ENCODE measurements at regions not wholly inside any gene's neighbourhood (a gene's known extent, or its start where the extent isn't known, plus 50 kb on each side); places are given as distances from the start of the nearest gene placed in this dataset.
A peak's percentile ranks its signal among the peaks of the same experiment; 100 is the strongest.

GRCh38 chr2:18831916-18832510, 242.6 kb upstream of the NT5C1B start (continued):
- TF ChIP-seq RNF219 (CRISPR knock-in tag; IDR thresholded peaks at IDR 0.05): no peak

- Histone ChIP-seq H3K27ac (ENCODE audit: extremely low read length, insufficient read depth, low read length) (no peak overlapping the region), H3K36me3 (replicated peaks in 1 of 2; ENCODE audit: control insufficient read depth in 1 of 2, insufficient read depth in 2 of 2, low read length in 2 of 2) (no peaks in the 10 kb centered on the region), H3K9me3 (ENCODE audit: low read length) (no peaks in the 10 kb centered on the region), H4K20me1 (ENCODE audit: insufficient read depth, low read length) (no peaks in the 10 kb centered on the region), H3K4me3 (replicated peaks in 1 of 3; ENCODE audit: insufficient read depth in 1 of 3, low read depth in 2 of 3, low read length in 3 of 3) (no peak overlapping the region), H3K9ac (ENCODE audit: insufficient read depth, low read depth, low read length) (no peak overlapping the region), H3K4me2 (ENCODE audit: low read depth, low read length) (peak overlapping the region; percentile 16; the same call in 1 of the 2 replicates), H2AFZ (ENCODE audit: low read length) (no peak overlapping the region), H3K4me1 (ENCODE audit: insufficient read depth, low read length) (peaks cover 33% of the 10 kb centered on the region), H3K79me2 (ENCODE audit: insufficient read depth, low read length) (no peaks in the 10 kb centered on the region), H3K27me3 (ENCODE audit: control insufficient read depth in 1 of 2, insufficient read depth in 2 of 2, low read length in 2 of 2) (no peaks in the 10 kb centered on the region)
- ATAC-seq: peak; percentile 84
- 21% methylated on average over 1 of the region's 1 CpG for whole genome bisulfite sequencing (ENCODE audit: low lambda C conversion rate)
- intact Hi-C loops (cut with micrococcal nuclease; ENCODE audit: unreplicated experiment) (loop anchor here (2.0 to 5.0 kb wide), 2 partner anchors 30 to 309 kb away; no protein-coding TSS in a partner anchor), in situ Hi-C loops (cut with HindIII; ENCODE audit: extremely low pct_ligation_motif_present, low pct_unique_long_range_greater_than_20kb) (no loop called here)
- peak; percentile 69 for DNase-seq (ENCODE audit: low spot score)
- CTCF ChIA-PET (ENCODE audit: low intra/inter-chr PET ratio, low total read pairs): no interaction called here
- no TSS peak for BruUV-seq (replicated peaks)
- POLR2A ChIA-PET: interaction anchor here (1.2 to 1.3 kb wide), 2 partner anchors 31 to 190 kb away, joined by 4 read pairs; no protein-coding TSS in a partner anchor
- peak; percentile 62 for FAIRE-seq
- TF ChIP-seq HNF4A (CRISPR knock-in tag; IDR thresholded peaks at IDR 0.05) (peak; percentile 64), POLR2AphosphoS5 (IDR thresholded peaks at IDR 0.05; ENCODE audit: low read depth, low read length) (no peak), ISX (CRISPR knock-in tag; conservative IDR thresholded peaks at IDR 0.05) (no peak), SAP130 (CRISPR knock-in tag; IDR thresholded peaks at IDR 0.05; ENCODE audit: low read depth) (0 out of 2 replicates have a peak, but pooled peaks have one; percentile 20), BRCA1 (CRISPR knock-in tag; IDR thresholded peaks at IDR 0.05) (no peak), KAT2B (IDR thresholded peaks at IDR 0.05; ENCODE audit: borderline replicate concordance, low read depth, low read length) (no peak), RFX1 (IDR thresholded peaks at IDR 0.05) (no peak), NFAT5 (CRISPR knock-in tag; IDR thresholded peaks at IDR 0.05) (no peak), ARID5B (CRISPR knock-in tag; IDR thresholded peaks at IDR 0.05) (peak; percentile 37; the same call in 1 of the 2 replicates), HMG20A (CRISPR knock-in tag; IDR thresholded peaks at IDR 0.05; ENCODE audit: borderline replicate concordance) (peak; percentile 43; the same call in 1 of the 2 replicates), CHD2 (IDR thresholded peaks at IDR 0.05; ENCODE audit: low read depth, low read length) (no peak), SSRP1 (CRISPR knock-in tag; IDR thresholded peaks at IDR 0.05) (no peak)
Observed at GRCh38 chr2:18830962-18831361, 241.6 kb upstream of the NT5C1B start.
